ENCODE measurements at regions not wholly inside any gene's neighbourhood (a gene's known extent, or its start where the extent isn't known, plus 50 kb on each side); places are given as distances from the start of the nearest gene placed in this dataset.

GRCh38 chr4:14340321-14340720 is 662.0 kb upstream of the CPEB2 start:
- TF ChIP-seq USF2 (IDR thresholded peaks at IDR 0.05; ENCODE audit: borderline replicate concordance, low read depth, low read length): no peak
- TF ChIP-seq MAX (IDR thresholded peaks at IDR 0.05; ENCODE audit: low read depth): no peak
- TF ChIP-seq EZH2phosphoT487 (IDR thresholded peaks at IDR 0.05; ENCODE audit: borderline replicate concordance, low read depth): no peak

All from SK-N-SH (cell line).